Spleen (tissue), 11 donors: ENCODE measurements at regions not wholly inside any gene's neighbourhood (a gene's known extent, or its start where the extent isn't known, plus 50 kb on each side); places are given as distances from the start of the nearest gene placed in this dataset.
A peak's percentile ranks its signal among the peaks of the same experiment; 100 is the strongest.

Experiments used
- DNase-seq: peaks from one replicate; pipeline ENCODE4 v3.0.0-alpha.2; 2020
- H3K27ac ChIP-seq, 8 donors: fragments of 200-600 bp; sonication (generic) in 7 of 8; 1 replicate in 4 of 8; 2 replicates in 4 of 8; pipeline versions ENCODE4 v1.5.0 to v1.8.0; 2016 to 2021; ENCODE audit warnings: inconsistent platforms in 4 of 8, mild to moderate bottlenecking in 4 of 8, moderate library complexity in 1 of 8
- H3K27me3 ChIP-seq, 7 donors: fragments of 200-600 bp; sonication (generic) in 6 of 7; replicated peaks in 1 of 7; 1 replicate in 4 of 7; 2 replicates in 3 of 7; pipeline versions ENCODE4 v1.5.0 to v1.8.0; 2016 to 2021; ENCODE audit warnings: inconsistent platforms in 3 of 7, mild to moderate bottlenecking in 1 of 7
- H3K36me3 ChIP-seq, 6 donors: fragments of 200-600 bp; sonication (generic) in 5 of 6; 1 replicate in 4 of 6; 2 replicates in 2 of 6; pipeline versions ENCODE4 v1.5.0 to v1.8.0; 2016 to 2021; ENCODE audit warnings: inconsistent platforms in 2 of 6
- H3K4me1 ChIP-seq, 6 donors: fragments of 200-600 bp; sonication (generic) in 5 of 6; 1 replicate in 3 of 6; 2 replicates in 3 of 6; pipeline versions ENCODE4 v1.5.0 to v1.8.0; 2016 to 2021; ENCODE audit warnings: inconsistent platforms in 3 of 6
- H3K4me3 ChIP-seq, 8 donors: fragments of 200-600 bp; sonication (generic) in 7 of 8; 1 replicate in 4 of 8; 2 replicates in 4 of 8; pipeline versions ENCODE4 v1.5.0 to v1.8.0; 2016 to 2021; ENCODE audit warnings: inconsistent platforms in 4 of 8, mild to moderate bottlenecking in 4 of 8, moderate library complexity in 2 of 8
- H3K9me3 ChIP-seq, 8 donors: fragments of 200-600 bp; sonication (generic) in 7 of 8; 1 replicate in 4 of 8; 2 replicates in 4 of 8; pipeline versions ENCODE4 v1.5.0 to v1.8.0; 2016 to 2021; ENCODE audit warnings: inconsistent platforms in 4 of 8
- CTCF ChIP-seq, 11 experiments: fragments of 200-600 bp in 7 of 11; fragments of 450-650 bp in 4 of 11; sonication (generic) in 4 of 11; IDR thresholded peaks in 8 of 11; conservative IDR thresholded peaks in 3 of 11; 1 replicate in 7 of 11; 2 replicates in 4 of 11; pipeline versions ENCODE4 v1.4.0 to v1.8.0; 2016 to 2021; ENCODE audit warnings: antibody characterized with exemption in 11 of 11, inconsistent platforms in 4 of 11, mild to moderate bottlenecking in 1 of 11
- POLR2A ChIP-seq, 3 donors: fragments of 450-650 bp; IDR thresholded peaks; one replicate each; pipeline ENCODE4 v1.5.1; 2017; ENCODE audit warnings: antibody characterized with exemption in 3 of 3, mild to moderate bottlenecking in 1 of 3
- POLR2AphosphoS5 ChIP-seq, 3 donors: sonication (generic); formaldehyde crosslinking; IDR thresholded peaks; one replicate each; pipeline ENCODE4 v1.5.1; 2017; ENCODE audit warnings: antibody characterized with exemption in 3 of 3
- WGBS, 5 donors: extraction: QIAGEN DNeasy Blood & Tissue Kit in 3 of 5; methylation state at CpG; one replicate each; pipeline versions ENCODE4 v1.1.5 to v1.1.7; 2013 to 2018; 5-methylcytosine and 5-hydroxymethylcytosine counted together
- intact Hi-C: fragments of 100-400 bp; cut with DNase I; formaldehyde crosslinking; loops from one replicate; pipeline ENCODE4 v1.15.0; 2023; ENCODE audit warnings: low total_unique reads
- donor health status: healthy with polysubstance abuse.
- donor health status: DM: no; HTN: no; CAD: no; lungs with moderate emphysema.
- donor health status: DM: no; HTN: no; CAD: no.
- donor health status: Bipolar disorder and iron deficiency.
- donor health status: healthy.
- donor health status: DM: no; HTN: no; CAD: no.
- donor health status: DM: yes; HTN: yes; CAD: no.

GRCh38 chr15:46413799-46414198, 779.0 kb downstream of the SQOR start:
- Histone ChIP-seq H3K27ac (no peak overlapping the region), H3K4me3 (no peak overlapping the region), H3K4me1 (no peaks in the 10 kb centered on the region), H3K27me3 (no peaks in the 10 kb centered on the region), H3K36me3 (no peaks in the 10 kb centered on the region), H3K9me3 (peaks cover 0 to 8% (median 0%) of the 10 kb centered on the region in 8 donors)
- DNase-seq, result no peak
- 83 to 94% (median 89%) methylated on average over 1 of the region's 1 CpG for WGBS, 5 donors
- TF ChIP-seq POLR2A (IDR thresholded peaks at IDR 0.05) (no peak), POLR2AphosphoS5 (IDR thresholded peaks at IDR 0.05) (no peak), CTCF (IDR thresholded peaks at IDR 0.05 in 8 of 11, conservative IDR thresholded peaks at IDR 0.05 in 3 of 11) (no peak)
- intact Hi-C loops, result no loop called here

DNA sequence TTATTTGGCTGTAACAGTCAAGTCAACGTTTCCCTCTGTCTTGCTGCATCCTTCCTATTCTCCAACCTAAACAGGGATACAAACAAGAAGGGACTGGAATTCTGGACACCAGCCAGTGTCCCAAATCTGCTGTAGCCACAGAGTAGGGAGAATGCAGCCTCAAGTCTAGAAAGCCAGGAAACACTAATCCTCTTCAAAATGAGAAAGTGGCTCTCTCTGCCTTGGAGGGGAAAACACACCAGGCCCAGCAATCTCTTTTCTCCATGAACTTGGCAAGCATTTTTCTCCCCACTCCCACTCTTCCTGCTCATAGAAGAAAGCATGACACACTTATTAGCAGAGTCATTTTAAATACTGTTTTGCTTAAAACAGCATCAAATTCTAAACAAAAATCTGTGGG, 781.7 kb downstream of the SQOR start:
- TF ChIP-seq CTCF (IDR thresholded peaks at IDR 0.05 in 8 of 11, conservative IDR thresholded peaks at IDR 0.05 in 3 of 11), result no peak
- no peak for TF ChIP-seq POLR2A (IDR thresholded peaks at IDR 0.05)
- no peak for TF ChIP-seq POLR2AphosphoS5 (IDR thresholded peaks at IDR 0.05)
- no peak overlapping the region for H3K4me3 ChIP-seq
- no peaks in the 10 kb centered on the region for H3K36me3 ChIP-seq
- peaks cover 0 to 4% (median 0%) of the 10 kb centered on the region in 8 donors for H3K9me3 ChIP-seq
- H3K27me3 ChIP-seq, result no peaks in the 10 kb centered on the region
- DNase-seq, result no peak
- no peaks in the 10 kb centered on the region for H3K4me1 ChIP-seq
- WGBS, 5 donors, result 37 to 59% (median 45%) methylated on average over 1 of the region's 1 CpG
- intact Hi-C loops, result no loop called here
- peak overlapping the region in 4 of 8 donors; percentile 45 to 58 (median 47) for H3K27ac ChIP-seq

DNA sequence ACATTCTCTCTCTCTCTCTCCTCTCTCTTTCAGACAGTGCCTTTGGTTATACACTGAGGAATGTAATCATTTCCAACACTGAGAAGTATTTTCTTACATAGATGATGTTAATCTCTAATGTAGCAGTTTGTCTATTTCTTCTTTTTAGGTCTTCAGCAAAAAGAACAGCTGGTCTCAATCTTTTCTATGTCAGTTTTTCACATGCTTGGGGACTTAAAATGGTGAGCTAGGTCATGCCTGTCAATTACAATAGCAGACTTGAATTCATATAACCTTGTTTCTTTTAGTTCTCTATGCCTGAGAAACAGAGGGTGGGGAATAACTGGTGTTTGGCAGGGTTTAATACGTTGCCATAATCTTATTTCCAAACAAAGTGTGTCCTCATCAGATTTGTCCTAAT, 786.2 kb downstream of the SQOR start:
- H3K4me3 ChIP-seq, result no peak overlapping the region
- H3K4me1 ChIP-seq, result no peaks in the 10 kb centered on the region
- H3K27ac ChIP-seq, result peak overlapping the region in 4 of 8 donors; percentile 9 to 63 (median 30)
- DNase-seq, result no peak
- no peak for TF ChIP-seq CTCF (IDR thresholded peaks at IDR 0.05 in 8 of 11, conservative IDR thresholded peaks at IDR 0.05 in 3 of 11)
- TF ChIP-seq POLR2AphosphoS5 (IDR thresholded peaks at IDR 0.05), result no peak
- no peak for TF ChIP-seq POLR2A (IDR thresholded peaks at IDR 0.05)
- intact Hi-C loops, result no loop called here
- H3K36me3 ChIP-seq, result no peaks in the 10 kb centered on the region
- H3K9me3 ChIP-seq, result peaks cover 0 to 24% (median 15%) of the 10 kb centered on the region in 8 donors
- H3K27me3 ChIP-seq, result no peaks in the 10 kb centered on the region
- 42 to 54% (median 49%) methylated on average over 1 of the region's 1 CpG for WGBS, 5 donors

DNA sequence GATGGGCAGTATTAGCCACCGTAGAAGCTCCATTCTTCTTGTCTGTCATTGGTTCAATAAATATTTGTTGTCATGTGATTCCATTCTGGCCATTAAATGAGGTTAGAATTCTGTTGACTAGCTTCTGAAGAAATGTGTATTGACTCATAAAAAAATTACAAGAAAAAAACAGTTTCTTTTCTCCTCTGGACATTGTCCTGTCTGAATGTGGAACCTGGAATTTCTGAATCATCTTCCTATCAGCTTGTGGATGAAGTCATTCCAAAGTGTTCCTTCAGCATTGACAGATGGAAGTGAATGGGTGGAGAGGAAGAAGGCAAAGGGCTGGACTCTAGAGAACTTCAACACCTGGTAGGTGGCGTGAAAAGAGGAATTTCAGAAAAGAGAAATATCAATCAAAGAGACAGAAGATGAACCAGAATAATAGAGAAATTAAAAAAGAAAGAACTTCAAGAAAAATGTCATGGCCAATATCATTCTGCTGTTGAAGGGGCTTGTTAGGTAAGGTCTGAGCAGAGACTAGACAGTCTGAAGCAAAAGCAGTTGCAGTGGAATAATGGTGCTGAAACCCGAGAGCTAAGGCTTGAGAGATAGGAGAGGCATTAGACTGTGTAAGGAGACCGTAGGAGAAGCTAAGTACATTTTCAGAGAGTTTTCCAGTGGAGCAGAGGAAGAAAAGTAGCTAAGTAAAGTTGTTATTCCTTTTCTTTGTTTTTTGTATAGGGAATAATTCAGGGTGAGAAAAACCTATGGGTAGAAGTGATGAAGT, 806.6 kb downstream of the SQOR start:
- no peak for DNase-seq
- no peak for TF ChIP-seq CTCF (IDR thresholded peaks at IDR 0.05 in 8 of 11, conservative IDR thresholded peaks at IDR 0.05 in 3 of 11)
- TF ChIP-seq POLR2A (IDR thresholded peaks at IDR 0.05), result no peak
- no peak for TF ChIP-seq POLR2AphosphoS5 (IDR thresholded peaks at IDR 0.05)
- H3K27me3 ChIP-seq, result no peaks in the 10 kb centered on the region
- no peak overlapping the region for H3K27ac ChIP-seq
- H3K4me3 ChIP-seq, result no peak overlapping the region
- H3K36me3 ChIP-seq, result no peaks in the 10 kb centered on the region
- intact Hi-C loops, result no loop called here
- 69 to 84% (median 73%) methylated on average over 4 of the region's 4 CpGs for WGBS, 5 donors
- H3K4me1 ChIP-seq, result no peaks in the 10 kb centered on the region
- peaks cover 0 to 22% (median 14%) of the 10 kb centered on the region in 8 donors for H3K9me3 ChIP-seq
